ENCODE measurements at regions not wholly inside any gene's neighbourhood (a gene's known extent, or its start where the extent isn't known, plus 50 kb on each side); places are given as distances from the start of the nearest gene placed in this dataset.

GRCh38 chr18:46207985-46208384 is 103.8 kb downstream of the HAUS1 start:
- H3K27me3 ChIP-seq (ENCODE audit: insufficient read depth, low read length): no peaks in the 10 kb centered on the region
- no peak overlapping the region for H3K27ac ChIP-seq (ENCODE audit: low read depth, low read length)
- ChIA-PET POLR2A (no interaction called here), CTCF (no interaction called here), RAD21 (ENCODE audit: low non-redundant PET in 1 of 2, low total read pairs in 2 of 2, uncharacterized antibody in 2 of 2, unreplicated experiment in 2 of 2) (no interaction called here)
- no peak for TF ChIP-seq JUND (IDR thresholded peaks at IDR 0.05)
- no peak for TF ChIP-seq YY1 (IDR thresholded peaks at IDR 0.05; ENCODE audit: extremely low read depth, insufficient replicate concordance, low read depth, low read length)
- no peak overlapping the region for H3K9ac ChIP-seq (ENCODE audit: low read length)
- peaks cover 94% of the 10 kb centered on the region for H3K79me2 ChIP-seq (ENCODE audit: insufficient read depth, low read length)
- no peak overlapping the region for H2AFZ ChIP-seq (ENCODE audit: low read depth, low read length, poor library complexity, severe bottlenecking)
- H3K4me1 ChIP-seq (ENCODE audit: control insufficient read depth in 1 of 2, insufficient read depth in 2 of 2, low read length in 2 of 2): no peaks in the 10 kb centered on the region
- H3K9me3 ChIP-seq (ENCODE audit: control insufficient read depth in 1 of 2, insufficient read depth in 1 of 2, low read depth in 1 of 2, low read length in 2 of 2): no peaks in the 10 kb centered on the region
- no peak overlapping the region for H3K4me3 ChIP-seq (replicated peaks in 1 of 2; ENCODE audit: low read depth in 1 of 2, low read length in 2 of 2)
- no peak for DNase-seq (ENCODE audit: low read depth, low spot score)
- no peak for ATAC-seq
- H3K36me3 ChIP-seq (ENCODE audit: control insufficient read depth in 1 of 2, insufficient read depth in 2 of 2, low read length in 2 of 2): no peaks in the 10 kb centered on the region
- no peaks in the 10 kb centered on the region for H3K9me2 ChIP-seq (ENCODE audit: insufficient read depth)
- no TSS peak for BruUV-seq (replicated peaks)
- intact Hi-C loops (cut with micrococcal nuclease): no loop called here
- H4K20me1 ChIP-seq (ENCODE audit: insufficient read depth): peaks cover 13% of the 10 kb centered on the region; the same call in 1 of the 2 replicates
- H3K4me2 ChIP-seq (ENCODE audit: low read length): no peak overlapping the region

DNA sequence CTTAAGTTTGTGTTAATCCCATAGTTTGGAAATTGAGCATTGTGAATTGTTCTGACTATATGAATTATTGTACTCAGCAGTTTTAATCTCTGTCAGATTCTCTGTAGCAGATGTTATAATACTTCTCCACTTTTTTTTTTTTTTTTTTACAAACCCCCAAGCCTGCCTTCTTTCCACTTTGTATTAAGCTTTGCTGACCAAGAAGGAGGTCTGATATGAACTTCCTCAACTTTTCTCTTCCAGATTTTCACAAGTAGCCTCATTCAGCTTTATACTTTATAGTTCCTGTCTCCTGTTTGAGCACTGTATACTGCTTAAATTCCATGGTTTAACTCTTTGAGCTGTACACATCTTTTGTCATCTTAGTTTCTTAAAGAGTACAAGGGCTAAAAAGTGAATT is 105.0 kb downstream of the HAUS1 start:
- Histone ChIP-seq H3K4me3 (replicated peaks in 1 of 2; ENCODE audit: low read depth in 1 of 2, low read length in 2 of 2) (no peak overlapping the region), H4K20me1 (ENCODE audit: insufficient read depth) (peaks cover 11% of the 10 kb centered on the region; the same call in 1 of the 2 replicates), H3K9me2 (ENCODE audit: insufficient read depth) (no peaks in the 10 kb centered on the region), H3K36me3 (ENCODE audit: control insufficient read depth in 1 of 2, insufficient read depth in 2 of 2, low read length in 2 of 2) (no peaks in the 10 kb centered on the region), H3K27ac (ENCODE audit: low read depth, low read length) (no peak overlapping the region), H2AFZ (ENCODE audit: low read depth, low read length, poor library complexity, severe bottlenecking) (no peak overlapping the region), H3K4me1 (ENCODE audit: control insufficient read depth in 1 of 2, insufficient read depth in 2 of 2, low read length in 2 of 2) (no peaks in the 10 kb centered on the region), H3K9ac (ENCODE audit: low read length) (no peak overlapping the region), H3K27me3 (ENCODE audit: insufficient read depth, low read length) (no peaks in the 10 kb centered on the region), H3K4me2 (ENCODE audit: low read length) (no peak overlapping the region), H3K9me3 (ENCODE audit: control insufficient read depth in 1 of 2, insufficient read depth in 1 of 2, low read depth in 1 of 2, low read length in 2 of 2) (no peaks in the 10 kb centered on the region), H3K79me2 (ENCODE audit: insufficient read depth, low read length) (peaks cover 91% of the 10 kb centered on the region)
- POLR2A ChIA-PET: no interaction called here
- no TSS peak for BruUV-seq (replicated peaks)
- CTCF ChIA-PET: no interaction called here
- no peak for DNase-seq (ENCODE audit: low read depth, low spot score)
- RAD21 ChIA-PET (ENCODE audit: low non-redundant PET in 1 of 2, low total read pairs in 2 of 2, uncharacterized antibody in 2 of 2, unreplicated experiment in 2 of 2): no interaction called here
- intact Hi-C loops (cut with micrococcal nuclease): no loop called here
- no peak for ATAC-seq
- TF ChIP-seq EZH2 (IDR thresholded peaks at IDR 0.05) (no peak), ZFX (IDR thresholded peaks at IDR 0.05) (no peak), CBX3 (IDR thresholded peaks at IDR 0.05; ENCODE audit: low read depth) (no peak), RAD21 (IDR thresholded peaks at IDR 0.05; ENCODE audit: low read depth) (no peak), MAX (IDR thresholded peaks at IDR 0.05) (no peak), ELF1 (IDR thresholded peaks at IDR 0.05; ENCODE audit: borderline replicate concordance, low read depth) (no peak), CEBPB (IDR thresholded peaks at IDR 0.05; ENCODE audit: low read depth) (no peak), FOSL1 (IDR thresholded peaks at IDR 0.05; ENCODE audit: low read depth) (no peak), POLR2A (IDR thresholded peaks at IDR 0.05; ENCODE audit: borderline replicate concordance, extremely low read depth, insufficient read depth, insufficient read length) (no peak), POLR2AphosphoS5 (IDR thresholded peaks at IDR 0.05; ENCODE audit: low read depth, low read length) (no peak), TCF7L2 (IDR thresholded peaks at IDR 0.05; ENCODE audit: borderline replicate concordance, extremely low read depth, insufficient read depth, insufficient read length) (no peak), SIN3A (IDR thresholded peaks at IDR 0.05; ENCODE audit: low read depth) (no peak), JUND (IDR thresholded peaks at IDR 0.05) (no peak), YY1 (IDR thresholded peaks at IDR 0.05; ENCODE audit: extremely low read depth, insufficient replicate concordance, low read depth, low read length) (no peak), ZNF274 (IDR thresholded peaks at IDR 0.05; ENCODE audit: low read depth, low read length) (no peak)
- TF ChIP-seq, protein P1, sequence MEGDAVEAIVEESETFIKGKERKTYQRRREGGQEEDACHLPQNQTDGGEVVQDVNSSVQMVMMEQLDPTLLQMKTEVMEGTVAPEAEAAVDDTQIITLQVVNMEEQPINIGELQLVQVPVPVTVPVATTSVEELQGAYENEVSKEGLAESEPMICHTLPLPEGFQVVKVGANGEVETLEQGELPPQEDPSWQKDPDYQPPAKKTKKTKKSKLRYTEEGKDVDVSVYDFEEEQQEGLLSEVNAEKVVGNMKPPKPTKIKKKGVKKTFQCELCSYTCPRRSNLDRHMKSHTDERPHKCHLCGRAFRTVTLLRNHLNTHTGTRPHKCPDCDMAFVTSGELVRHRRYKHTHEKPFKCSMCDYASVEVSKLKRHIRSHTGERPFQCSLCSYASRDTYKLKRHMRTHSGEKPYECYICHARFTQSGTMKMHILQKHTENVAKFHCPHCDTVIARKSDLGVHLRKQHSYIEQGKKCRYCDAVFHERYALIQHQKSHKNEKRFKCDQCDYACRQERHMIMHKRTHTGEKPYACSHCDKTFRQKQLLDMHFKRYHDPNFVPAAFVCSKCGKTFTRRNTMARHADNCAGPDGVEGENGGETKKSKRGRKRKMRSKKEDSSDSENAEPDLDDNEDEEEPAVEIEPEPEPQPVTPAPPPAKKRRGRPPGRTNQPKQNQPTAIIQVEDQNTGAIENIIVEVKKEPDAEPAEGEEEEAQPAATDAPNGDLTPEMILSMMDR (IDR thresholded peaks at IDR 0.05 in 2 of 3, conservative IDR thresholded peaks at IDR 0.05 in 1 of 3; ENCODE audit: borderline replicate concordance in 1 of 3, insufficient read depth in 1 of 3, low read depth in 2 of 3, low read length in 2 of 3): no peak
- TF ChIP-seq, protein P2, sequence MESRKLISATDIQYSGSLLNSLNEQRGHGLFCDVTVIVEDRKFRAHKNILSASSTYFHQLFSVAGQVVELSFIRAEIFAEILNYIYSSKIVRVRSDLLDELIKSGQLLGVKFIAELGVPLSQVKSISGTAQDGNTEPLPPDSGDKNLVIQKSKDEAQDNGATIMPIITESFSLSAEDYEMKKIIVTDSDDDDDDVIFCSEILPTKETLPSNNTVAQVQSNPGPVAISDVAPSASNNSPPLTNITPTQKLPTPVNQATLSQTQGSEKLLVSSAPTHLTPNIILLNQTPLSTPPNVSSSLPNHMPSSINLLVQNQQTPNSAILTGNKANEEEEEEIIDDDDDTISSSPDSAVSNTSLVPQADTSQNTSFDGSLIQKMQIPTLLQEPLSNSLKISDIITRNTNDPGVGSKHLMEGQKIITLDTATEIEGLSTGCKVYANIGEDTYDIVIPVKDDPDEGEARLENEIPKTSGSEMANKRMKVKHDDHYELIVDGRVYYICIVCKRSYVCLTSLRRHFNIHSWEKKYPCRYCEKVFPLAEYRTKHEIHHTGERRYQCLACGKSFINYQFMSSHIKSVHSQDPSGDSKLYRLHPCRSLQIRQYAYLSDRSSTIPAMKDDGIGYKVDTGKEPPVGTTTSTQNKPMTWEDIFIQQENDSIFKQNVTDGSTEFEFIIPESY (IDR thresholded peaks at IDR 0.05; ENCODE audit: extremely low read depth, insufficient replicate concordance, low read length): no peak

Measured in HCT116 (cell line).